Loucy (cell line): ENCODE measurements at regions not wholly inside any gene's neighbourhood (a gene's known extent, or its start where the extent isn't known, plus 50 kb on each side); places are given as distances from the start of the nearest gene placed in this dataset.

Experiments
- H2AFZ ChIP-seq: fragments of 200-600 bp; sonication (generic); 2 replicates; pipeline ENCODE4 v1.6.0; 2016; ENCODE audit warnings: antibody characterized with exemption, mild to moderate bottlenecking, low read length, moderate library complexity
- H3F3A ChIP-seq: fragments of 200-600 bp; 2 replicates; pipeline ENCODE4 v1.6.0; 2016; ENCODE audit warnings: antibody characterized with exemption, low read depth, mild to moderate bottlenecking
- H3K27me3 ChIP-seq: fragments of 200-600 bp; sonication (generic); 2 replicates; pipeline ENCODE4 v1.6.1; 2014; ENCODE audit warnings: low read length, mild to moderate bottlenecking; ENCODE audit not compliant: insufficient read depth, poor library complexity, severe bottlenecking
- H3K36me3 ChIP-seq: fragments of 200-600 bp; sonication (generic); 2 replicates; pipeline ENCODE4 v1.6.1; 2016; ENCODE audit warnings: low read length; ENCODE audit not compliant: insufficient read depth
- H3K4me1 ChIP-seq: fragments of 200-600 bp; sonication (generic); 2 replicates; pipeline ENCODE4 v1.5.1; 2014; ENCODE audit warnings: low read length, mild to moderate bottlenecking; ENCODE audit not compliant: insufficient read depth, poor library complexity, severe bottlenecking
- H3K4me2 ChIP-seq: fragments of 200-600 bp; sonication (generic); 2 replicates; pipeline ENCODE4 v1.6.0; 2014; ENCODE audit warnings: antibody characterized with exemption, low read length, low read depth, mild to moderate bottlenecking; ENCODE audit not compliant: poor library complexity, severe bottlenecking
- H3K4me3 ChIP-seq: fragments of 200-600 bp; sonication (generic); 2 replicates; pipeline ENCODE4 v1.5.1; 2014; ENCODE audit warnings: low read length, mild to moderate bottlenecking, mixed read lengths; ENCODE audit not compliant: poor library complexity, severe bottlenecking
- H3K79me2 ChIP-seq: fragments of 200-600 bp; sonication (generic); 2 replicates; pipeline ENCODE4 v1.6.1; 2014; ENCODE audit warnings: low read length; ENCODE audit not compliant: insufficient read depth
- H3K9ac ChIP-seq: fragments of 200-600 bp; sonication (generic); 2 replicates; pipeline ENCODE4 v1.6.0; 2014; ENCODE audit warnings: mild to moderate bottlenecking, low read depth, low read length, moderate library complexity; ENCODE audit not compliant: poor library complexity, severe bottlenecking
- H3K9me2 ChIP-seq: fragments of 200-600 bp; sonication (generic); replicated peaks from 2 replicates; pipeline ENCODE4 v1.6.1; 2016; ENCODE audit warnings: low read depth, low read length, mixed read lengths
- H3K9me3 ChIP-seq: fragments of 200-600 bp; sonication (generic); 2 replicates; pipeline ENCODE4 v1.6.1; 2014; ENCODE audit warnings: mild to moderate bottlenecking, antibody characterized with exemption, low read length, low read depth; ENCODE audit not compliant: insufficient read depth
- H4K20me1 ChIP-seq: fragments of 200-600 bp; sonication (generic); 2 replicates; pipeline ENCODE4 v1.6.0; 2014; ENCODE audit warnings: antibody characterized with exemption, low read length, mild to moderate bottlenecking; ENCODE audit not compliant: insufficient read depth, poor library complexity, severe bottlenecking
- CTCF ChIP-seq: fragments of 200-600 bp; sonication (generic); conservative IDR thresholded peaks from 2 replicates; pipeline ENCODE4 v1.5.1; 2014; ENCODE audit warnings: mild to moderate bottlenecking, antibody characterized with exemption, low read length
- EZH2phosphoT487 ChIP-seq: fragments of 200-600 bp; IDR thresholded peaks from 2 replicates; pipeline ENCODE4 v1.6.1; 2018; ENCODE audit warnings: antibody characterized with exemption, mild to moderate bottlenecking, moderate library complexity, borderline replicate concordance

- TF ChIP-seq CTCF, result no peak
- TF ChIP-seq EZH2phosphoT487, result no peak
- Histone ChIP-seq H3K9me3 (0 out of 2 replicates have a peak, but pooled peaks cover 8% of the 10 kb centered on the region), H3K4me3 (no peak overlapping the region), H3K79me2 (no peaks in the 10 kb centered on the region), H3K9ac (no peak overlapping the region), H2AFZ (no peak overlapping the region), H3K36me3 (no peaks in the 10 kb centered on the region), H3K4me2 (no peak overlapping the region), H4K20me1 (no peaks in the 10 kb centered on the region), H3K4me1 (peaks cover 20% of the 10 kb centered on the region), H3K9me2 (no peaks in the 10 kb centered on the region), H3K27me3 (no peaks in the 10 kb centered on the region), H3F3A (no peaks in the 10 kb centered on the region)
Measured at GRCh38 chr3:34132069-34132692, 333.8 kb downstream of the PDCD6IP start.

- H3K4me2 ChIP-seq, result no peak overlapping the region
- H2AFZ ChIP-seq, result no peak overlapping the region
- no peak overlapping the region for H3K4me3 ChIP-seq
- H3K9me3 ChIP-seq, result 0 out of 2 replicates have a peak, but pooled peaks cover 5% of the 10 kb centered on the region
- H3K36me3 ChIP-seq, result no peaks in the 10 kb centered on the region
- no peaks in the 10 kb centered on the region for H4K20me1 ChIP-seq
- no peaks in the 10 kb centered on the region for H3K9me2 ChIP-seq
- H3K27me3 ChIP-seq, result no peaks in the 10 kb centered on the region
- no peaks in the 10 kb centered on the region for H3F3A ChIP-seq
- peaks cover 10% of the 10 kb centered on the region for H3K4me1 ChIP-seq
- H3K9ac ChIP-seq, result no peak overlapping the region
- TF ChIP-seq EZH2phosphoT487 (no peak), CTCF (no peak)
- no peaks in the 10 kb centered on the region for H3K79me2 ChIP-seq
Measured at GRCh38 chr3:34139566-34139965, 341.1 kb downstream of the PDCD6IP start.

- Histone ChIP-seq H2AFZ (no peak overlapping the region), H3K9ac (no peak overlapping the region), H3K4me3 (no peak overlapping the region), H3K9me2 (no peaks in the 10 kb centered on the region), H3K9me3 (no peaks in the 10 kb centered on the region), H3K4me2 (no peak overlapping the region), H3K27me3 (no peaks in the 10 kb centered on the region), H3K79me2 (no peaks in the 10 kb centered on the region), H4K20me1 (no peaks in the 10 kb centered on the region), H3K36me3 (no peaks in the 10 kb centered on the region), H3F3A (no peaks in the 10 kb centered on the region), H3K4me1 (peaks cover 10% of the 10 kb centered on the region)
- TF ChIP-seq CTCF, result no peak
- no peak for TF ChIP-seq EZH2phosphoT487
Measured at GRCh38 chr3:34140616-34141015, 342.2 kb downstream of the PDCD6IP start.
